CD4-positive, alpha-beta T cell treated with Interleukin-17A for 4 hours (primary cell): ENCODE measurements at regions not wholly inside any gene's neighbourhood (a gene's known extent, or its start where the extent isn't known, plus 50 kb on each side); places are given as distances from the start of the nearest gene placed in this dataset.

ENCODE experiments used
- DNase-seq: peaks from one replicate; pipeline ENCODE4 v3.0.0-alpha.2; 2020; ENCODE audit warnings: mixed read lengths

- no peak for DNase-seq
These were observed 143.4 kb upstream of the TSC22D2 start for GRCh38 chr3:150264561-150265279.

GRCh38 chr3:150261958-150262357 is 146.1 kb upstream of the TSC22D2 start:
- no peak for DNase-seq

GRCh38 chr3:150261418-150261817 is 146.7 kb upstream of the TSC22D2 start:
- no peak for DNase-seq

- no peak for DNase-seq
These were observed 147.7 kb upstream of the TSC22D2 start for GRCh38 chr3:150260398-150260710.

GRCh38 chr3:150259526-150260397 is 148.3 kb upstream of the TSC22D2 start:
- DNase-seq: no peak

- DNase-seq: no peak
These were observed 151.3 kb upstream of the TSC22D2 start for GRCh38 chr3:150256782-150257181.

GRCh38 chr3:150256318-150256717 is 151.8 kb upstream of the TSC22D2 start:
- no peak for DNase-seq

- no peak for DNase-seq
These were observed 152.3 kb upstream of the TSC22D2 start for GRCh38 chr3:150255826-150256225.

- no peak for DNase-seq
These were observed 152.7 kb upstream of the TSC22D2 start for GRCh38 chr3:150255413-150255812.

GRCh38 chr3:150254309-150254708 is 153.8 kb upstream of the TSC22D2 start:
- no peak for DNase-seq

GRCh38 chr3:150253622-150254021 is 154.5 kb upstream of the TSC22D2 start:
- DNase-seq: no peak

- no peak for DNase-seq
These were observed 155.6 kb upstream of the TSC22D2 start for GRCh38 chr3:150252462-150252861.

GRCh38 chr3:150251187-150252062 is 156.7 kb upstream of the TSC22D2 start:
- no peak for DNase-seq

GRCh38 chr3:150249779-150250470 is 158.2 kb upstream of the TSC22D2 start:
- DNase-seq: no peak

- no peak for DNase-seq
These were observed 159.0 kb upstream of the TSC22D2 start for GRCh38 chr3:150248888-150249681.

- no peak for DNase-seq
These were observed 159.8 kb upstream of the TSC22D2 start for GRCh38 chr3:150248116-150248887.

GRCh38 chr3:150247441-150247840 is 160.7 kb upstream of the TSC22D2 start:
- DNase-seq: no peak

- DNase-seq: no peak
These were observed 164.6 kb upstream of the TSC22D2 start for GRCh38 chr3:150243466-150243865.

GRCh38 chr3:150242220-150242936 is 165.7 kb upstream of the TSC22D2 start:
- DNase-seq: no peak

- no peak for DNase-seq
These were observed 167.2 kb upstream of the TSC22D2 start for GRCh38 chr3:150240891-150241290.
